ENCODE measurements at regions not wholly inside any gene's neighbourhood (a gene's known extent, or its start where the extent isn't known, plus 50 kb on each side); places are given as distances from the start of the nearest gene placed in this dataset.

GRCh38 chr11:116173506-116173905 is 599.3 kb downstream of the BUD13 start:
- Histone ChIP-seq H3K9me3 (ENCODE audit: control insufficient read depth in 5 of 5, low read length in 5 of 5) (no peaks in the 10 kb centered on the region), H3K27me3 (ENCODE audit: control insufficient read depth in 5 of 5, insufficient read depth in 4 of 5, low read length in 5 of 5) (peaks cover 8 to 31% (median 12%) of the 10 kb centered on the region in 5 donors), H3K9ac (ENCODE audit: low read length in 5 of 5) (no peak overlapping the region), H3K36me3 (ENCODE audit: control insufficient read depth in 5 of 5, insufficient read depth in 5 of 5, low read length in 5 of 5) (no peaks in the 10 kb centered on the region), H3K27ac (ENCODE audit: low read depth, low read length) (no peak overlapping the region), H3K4me1 (ENCODE audit: control insufficient read depth in 5 of 5, insufficient read depth in 5 of 5, low read length in 5 of 5) (peaks cover 0 to 13% (median 0%) of the 10 kb centered on the region in 5 donors), H3K4me3 (ENCODE audit: low read depth in 1 of 5, low read length in 5 of 5) (no peak overlapping the region)

- no peaks in the 10 kb centered on the region for H3K36me3 ChIP-seq (ENCODE audit: control insufficient read depth in 5 of 5, insufficient read depth in 5 of 5, low read length in 5 of 5)
- no peak overlapping the region for H3K9ac ChIP-seq (ENCODE audit: low read length in 5 of 5)
- H3K4me3 ChIP-seq (ENCODE audit: low read depth in 1 of 5, low read length in 5 of 5): no peak overlapping the region
- H3K9me3 ChIP-seq (ENCODE audit: control insufficient read depth in 5 of 5, low read length in 5 of 5): no peaks in the 10 kb centered on the region
- no peak overlapping the region for H3K27ac ChIP-seq (ENCODE audit: low read depth, low read length)
- H3K27me3 ChIP-seq (ENCODE audit: control insufficient read depth in 5 of 5, insufficient read depth in 4 of 5, low read length in 5 of 5): peaks cover 8 to 31% (median 12%) of the 10 kb centered on the region in 5 donors
- H3K4me1 ChIP-seq (ENCODE audit: control insufficient read depth in 5 of 5, insufficient read depth in 5 of 5, low read length in 5 of 5): peaks cover 0 to 13% (median 0%) of the 10 kb centered on the region in 5 donors
Measured at GRCh38 chr11:116172851-116173250, 599.9 kb downstream of the BUD13 start.

- peaks cover 8 to 28% (median 13%) of the 10 kb centered on the region in 5 donors for H3K27me3 ChIP-seq (ENCODE audit: control insufficient read depth in 5 of 5, insufficient read depth in 4 of 5, low read length in 5 of 5)
- H3K9me3 ChIP-seq (ENCODE audit: control insufficient read depth in 5 of 5, low read length in 5 of 5): no peaks in the 10 kb centered on the region
- H3K4me1 ChIP-seq (ENCODE audit: control insufficient read depth in 5 of 5, insufficient read depth in 5 of 5, low read length in 5 of 5): peaks cover 0 to 13% (median 0%) of the 10 kb centered on the region in 5 donors
- no peak overlapping the region for H3K27ac ChIP-seq (ENCODE audit: low read depth, low read length)
- H3K36me3 ChIP-seq (ENCODE audit: control insufficient read depth in 5 of 5, insufficient read depth in 5 of 5, low read length in 5 of 5): no peaks in the 10 kb centered on the region
- H3K9ac ChIP-seq (ENCODE audit: low read length in 5 of 5): no peak overlapping the region
- H3K4me3 ChIP-seq (ENCODE audit: low read depth in 1 of 5, low read length in 5 of 5): no peak overlapping the region
Measured at GRCh38 chr11:116172156-116172555, 600.6 kb downstream of the BUD13 start.

- Histone ChIP-seq H3K9ac (ENCODE audit: low read length in 5 of 5) (no peak overlapping the region), H3K27me3 (ENCODE audit: control insufficient read depth in 5 of 5, insufficient read depth in 4 of 5, low read length in 5 of 5) (peaks cover 8 to 22% (median 13%) of the 10 kb centered on the region in 5 donors)
Measured at GRCh38 chr11:116171271-116172140, 601.3 kb downstream of the BUD13 start.

GRCh38 chr11:116170526-116171120 is 602.2 kb downstream of the BUD13 start:
- no peaks in the 10 kb centered on the region for H3K36me3 ChIP-seq (ENCODE audit: control insufficient read depth in 5 of 5, insufficient read depth in 5 of 5, low read length in 5 of 5)
- H3K27me3 ChIP-seq (ENCODE audit: control insufficient read depth in 5 of 5, insufficient read depth in 4 of 5, low read length in 5 of 5): peaks cover 8 to 15% (median 9%) of the 10 kb centered on the region in 5 donors
- H3K4me3 ChIP-seq (ENCODE audit: low read depth in 1 of 5, low read length in 5 of 5): no peak overlapping the region
- H3K9me3 ChIP-seq (ENCODE audit: control insufficient read depth in 5 of 5, low read length in 5 of 5): no peaks in the 10 kb centered on the region
- H3K4me1 ChIP-seq (ENCODE audit: control insufficient read depth in 5 of 5, insufficient read depth in 5 of 5, low read length in 5 of 5): peaks cover 0 to under 1% (median 0%) of the 10 kb centered on the region in 5 donors
- H3K9ac ChIP-seq (ENCODE audit: low read length in 5 of 5): no peak overlapping the region
- no peak overlapping the region for H3K27ac ChIP-seq (ENCODE audit: low read depth, low read length)

More at GRCh38 chr11:116171271-116172140, 601.3 kb downstream of the BUD13 start:
- H3K4me3 ChIP-seq (ENCODE audit: low read depth in 1 of 5, low read length in 5 of 5): no peak overlapping the region
- H3K36me3 ChIP-seq (ENCODE audit: control insufficient read depth in 5 of 5, insufficient read depth in 5 of 5, low read length in 5 of 5): no peaks in the 10 kb centered on the region
- no peaks in the 10 kb centered on the region for H3K9me3 ChIP-seq (ENCODE audit: control insufficient read depth in 5 of 5, low read length in 5 of 5)
- H3K4me1 ChIP-seq (ENCODE audit: control insufficient read depth in 5 of 5, insufficient read depth in 5 of 5, low read length in 5 of 5): peaks cover 0 to 10% (median 0%) of the 10 kb centered on the region in 5 donors
- H3K27ac ChIP-seq (ENCODE audit: low read depth, low read length): no peak overlapping the region

GRCh38 chr11:116169776-116170175 is 603.0 kb downstream of the BUD13 start:
- H3K36me3 ChIP-seq (ENCODE audit: control insufficient read depth in 5 of 5, insufficient read depth in 5 of 5, low read length in 5 of 5): no peaks in the 10 kb centered on the region
- H3K27me3 ChIP-seq (ENCODE audit: control insufficient read depth in 5 of 5, insufficient read depth in 4 of 5, low read length in 5 of 5): peaks cover 3 to 16% (median 9%) of the 10 kb centered on the region in 5 donors
- H3K9ac ChIP-seq (ENCODE audit: low read length in 5 of 5): no peak overlapping the region
- H3K9me3 ChIP-seq (ENCODE audit: control insufficient read depth in 5 of 5, low read length in 5 of 5): no peaks in the 10 kb centered on the region
- H3K4me1 ChIP-seq (ENCODE audit: control insufficient read depth in 5 of 5, insufficient read depth in 5 of 5, low read length in 5 of 5): no peaks in the 10 kb centered on the region
- no peak overlapping the region for H3K27ac ChIP-seq (ENCODE audit: low read depth, low read length)
- H3K4me3 ChIP-seq (ENCODE audit: low read depth in 1 of 5, low read length in 5 of 5): no peak overlapping the region

- Histone ChIP-seq H3K9ac (ENCODE audit: low read length in 5 of 5) (no peak overlapping the region), H3K27me3 (ENCODE audit: control insufficient read depth in 5 of 5, insufficient read depth in 4 of 5, low read length in 5 of 5) (peaks cover 0 to 21% (median 9%) of the 10 kb centered on the region in 5 donors), H3K9me3 (ENCODE audit: control insufficient read depth in 5 of 5, low read length in 5 of 5) (no peaks in the 10 kb centered on the region), H3K4me3 (ENCODE audit: low read depth in 1 of 5, low read length in 5 of 5) (no peak overlapping the region), H3K36me3 (ENCODE audit: control insufficient read depth in 5 of 5, insufficient read depth in 5 of 5, low read length in 5 of 5) (no peaks in the 10 kb centered on the region), H3K27ac (ENCODE audit: low read depth, low read length) (no peak overlapping the region), H3K4me1 (ENCODE audit: control insufficient read depth in 5 of 5, insufficient read depth in 5 of 5, low read length in 5 of 5) (no peaks in the 10 kb centered on the region)
Measured at GRCh38 chr11:116168459-116168787, 604.4 kb downstream of the BUD13 start.

GRCh38 chr11:116167706-116168458 is 604.9 kb downstream of the BUD13 start:
- H3K27me3 ChIP-seq (ENCODE audit: control insufficient read depth in 5 of 5, insufficient read depth in 4 of 5, low read length in 5 of 5): peaks cover 0 to 20% (median 9%) of the 10 kb centered on the region in 5 donors
- H3K36me3 ChIP-seq (ENCODE audit: control insufficient read depth in 5 of 5, insufficient read depth in 5 of 5, low read length in 5 of 5): no peaks in the 10 kb centered on the region
- H3K9me3 ChIP-seq (ENCODE audit: control insufficient read depth in 5 of 5, low read length in 5 of 5): no peaks in the 10 kb centered on the region
- no peak overlapping the region for H3K4me3 ChIP-seq (ENCODE audit: low read depth in 1 of 5, low read length in 5 of 5)
- H3K4me1 ChIP-seq (ENCODE audit: control insufficient read depth in 5 of 5, insufficient read depth in 5 of 5, low read length in 5 of 5): no peaks in the 10 kb centered on the region
- no peak overlapping the region for H3K9ac ChIP-seq (ENCODE audit: low read length in 5 of 5)
- no peak overlapping the region for H3K27ac ChIP-seq (ENCODE audit: low read depth, low read length)

GRCh38 chr11:116166573-116167465 is 606.0 kb downstream of the BUD13 start:
- H3K9ac ChIP-seq (ENCODE audit: low read length in 5 of 5): no peak overlapping the region
- H3K27ac ChIP-seq (ENCODE audit: low read depth, low read length): no peak overlapping the region
- H3K36me3 ChIP-seq (ENCODE audit: control insufficient read depth in 5 of 5, insufficient read depth in 5 of 5, low read length in 5 of 5): no peaks in the 10 kb centered on the region
- H3K27me3 ChIP-seq (ENCODE audit: control insufficient read depth in 5 of 5, insufficient read depth in 4 of 5, low read length in 5 of 5): peaks cover 0 to 21% (median 9%) of the 10 kb centered on the region in 5 donors
- no peaks in the 10 kb centered on the region for H3K4me1 ChIP-seq (ENCODE audit: control insufficient read depth in 5 of 5, insufficient read depth in 5 of 5, low read length in 5 of 5)
- no peaks in the 10 kb centered on the region for H3K9me3 ChIP-seq (ENCODE audit: control insufficient read depth in 5 of 5, low read length in 5 of 5)
- H3K4me3 ChIP-seq (ENCODE audit: low read depth in 1 of 5, low read length in 5 of 5): no peak overlapping the region
